Stomach (tissue), 4 donors: ENCODE measurements at regions not wholly inside any gene's neighbourhood (a gene's known extent, or its start where the extent isn't known, plus 50 kb on each side); places are given as distances from the start of the nearest gene placed in this dataset.

Source experiments
- EP300 ChIP-seq: sonication (generic); formaldehyde crosslinking; IDR thresholded peaks from one replicate; pipeline ENCODE4 v1.6.1; 2017; ENCODE audit warnings: antibody characterized with exemption
- POLR2A ChIP-seq, 4 donors: fragments of 450-650 bp; IDR thresholded peaks; one replicate each; pipeline ENCODE4 v1.6.1; 2016; ENCODE audit warnings: antibody characterized with exemption in 4 of 4, control low read depth in 2 of 4, mild to moderate bottlenecking in 1 of 4, moderate library complexity in 1 of 4
- POLR2AphosphoS5 ChIP-seq, 3 donors: sonication (generic); formaldehyde crosslinking; IDR thresholded peaks; one replicate each; pipeline ENCODE4 v1.6.1; 2016; ENCODE audit warnings: antibody characterized with exemption in 3 of 3
- TF ChIP-seq, protein P1 (sequence below), 7 experiments: fragments of 450-650 bp in 4 of 7; fragments of 200-600 bp in 3 of 7; sonication (generic) in 3 of 7; IDR thresholded peaks; one replicate each; pipeline ENCODE4 v1.5.1; 2016 to 2019; ENCODE audit warnings: antibody characterized with exemption in 7 of 7, control low read depth in 2 of 7, mild to moderate bottlenecking in 1 of 7

DNA sequence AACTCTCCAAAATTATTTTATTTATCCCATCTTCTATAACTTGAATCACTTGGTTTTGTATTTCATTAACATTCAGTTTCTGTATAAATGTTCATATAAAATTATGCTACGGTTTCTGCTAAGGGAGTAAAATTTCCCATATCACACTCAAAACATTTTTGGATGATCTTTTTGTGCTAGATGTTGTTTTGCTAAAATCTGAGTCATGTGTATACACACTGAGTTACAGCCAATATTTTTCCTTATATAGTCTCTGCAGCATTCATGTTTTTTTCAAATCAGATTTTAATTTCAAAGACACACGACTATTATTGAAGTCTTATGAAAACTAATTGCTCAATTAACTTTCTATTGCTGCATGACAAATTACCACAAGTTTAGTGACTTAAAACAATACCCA lies 54.3 kb upstream of the SLC2A12 start:
- TF ChIP-seq, protein P1, sequence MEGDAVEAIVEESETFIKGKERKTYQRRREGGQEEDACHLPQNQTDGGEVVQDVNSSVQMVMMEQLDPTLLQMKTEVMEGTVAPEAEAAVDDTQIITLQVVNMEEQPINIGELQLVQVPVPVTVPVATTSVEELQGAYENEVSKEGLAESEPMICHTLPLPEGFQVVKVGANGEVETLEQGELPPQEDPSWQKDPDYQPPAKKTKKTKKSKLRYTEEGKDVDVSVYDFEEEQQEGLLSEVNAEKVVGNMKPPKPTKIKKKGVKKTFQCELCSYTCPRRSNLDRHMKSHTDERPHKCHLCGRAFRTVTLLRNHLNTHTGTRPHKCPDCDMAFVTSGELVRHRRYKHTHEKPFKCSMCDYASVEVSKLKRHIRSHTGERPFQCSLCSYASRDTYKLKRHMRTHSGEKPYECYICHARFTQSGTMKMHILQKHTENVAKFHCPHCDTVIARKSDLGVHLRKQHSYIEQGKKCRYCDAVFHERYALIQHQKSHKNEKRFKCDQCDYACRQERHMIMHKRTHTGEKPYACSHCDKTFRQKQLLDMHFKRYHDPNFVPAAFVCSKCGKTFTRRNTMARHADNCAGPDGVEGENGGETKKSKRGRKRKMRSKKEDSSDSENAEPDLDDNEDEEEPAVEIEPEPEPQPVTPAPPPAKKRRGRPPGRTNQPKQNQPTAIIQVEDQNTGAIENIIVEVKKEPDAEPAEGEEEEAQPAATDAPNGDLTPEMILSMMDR (IDR thresholded peaks at IDR 0.05) = no peak
- TF ChIP-seq EP300 (no peak), POLR2AphosphoS5 (IDR thresholded peaks at IDR 0.05) (no peak), POLR2A (IDR thresholded peaks at IDR 0.05) (no peak)
